HepG2 (cell line): ENCODE measurements at regions not wholly inside any gene's neighbourhood (a gene's known extent, or its start where the extent isn't known, plus 50 kb on each side); places are given as distances from the start of the nearest gene placed in this dataset.

ENCODE experiments used
- ATAC-seq: fragments of 200-7000 bp; cut with Tn5 transposase; 3 replicates; pipeline ENCODE4 v1.9.1; 2020; ENCODE audit warnings: mild to moderate bottlenecking, moderate library complexity
- BruUV-seq: library from RNA; stranded (reverse); fragments of 400-500 nt; replicated peaks from 2 replicates; lab custom pipeline; 2021; lab: Mats Ljungman, UMichigan
- CTCF ChIA-PET: fragments of 300-600 bp; formaldehyde crosslinking; extraction: SDS; loops from one replicate; lab custom pipeline; 2021; ENCODE audit warnings: low total read pairs, inconsistent platforms, low intra/inter-chr PET ratio; lab: Yijun Ruan, JAX
- POLR2A ChIA-PET: fragments of 350-600 bp; sonication (Branson Sonifier 250); formaldehyde crosslinking; loops from one replicate; lab custom pipeline; 2020; ENCODE audit warnings: antibody characterized with exemption, inconsistent platforms; lab: Yijun Ruan, JAX
- DNase-seq: peaks from one replicate; pipeline ENCODE4 v3.0.0-alpha.2; 2015; ENCODE audit warnings: low spot score
- FAIRE-seq: peaks from 3 replicates; lab custom pipeline; 2011; peaks lifted over from hg19 to GRCh38; lab: Jason Lieb, UNC
- H2AFZ ChIP-seq: one replicate; pipeline ENCODE4 v1.6.1; 2011; ENCODE audit warnings: low read length, inconsistent platforms
- H3K27ac ChIP-seq: fragments of 300-600 bp; 3 replicates; pipeline ENCODE4 v1.8.0; 2011; ENCODE audit warnings: mixed run types, mild to moderate bottlenecking, mixed read lengths, low read length, inconsistent platforms; ENCODE audit not compliant: insufficient read depth; ENCODE audit errors: extremely low read length
- H3K27me3 ChIP-seq, 2 experiments: fragments of 200-600 bp in 1 of 2; 2 replicates in 1 of 2; 3 replicates in 1 of 2; pipeline versions ENCODE4 v1.6.0 to v1.8.0; 2011; ENCODE audit warnings: low read length in 2 of 2, mild to moderate bottlenecking in 2 of 2, moderate library complexity in 2 of 2, inconsistent platforms in 1 of 2; ENCODE audit not compliant: insufficient read depth in 2 of 2, control insufficient read depth in 1 of 2
- H3K36me3 ChIP-seq, 2 experiments: fragments of 200-600 bp in 1 of 2; replicated peaks in 1 of 2; 2 replicates in 1 of 2; 3 replicates in 1 of 2; pipeline versions ENCODE4 v1.5.1 to v1.8.0; 2011; ENCODE audit warnings: low read length in 2 of 2, inconsistent platforms in 1 of 2; ENCODE audit not compliant: insufficient read depth in 2 of 2, control insufficient read depth in 1 of 2
- H3K4me1 ChIP-seq: 2 replicates; pipeline ENCODE4 v1.5.1; 2012; ENCODE audit warnings: low read length, inconsistent platforms; ENCODE audit not compliant: insufficient read depth
- H3K4me2 ChIP-seq: 2 replicates; pipeline ENCODE4 v1.6.0; 2011; ENCODE audit warnings: low read depth, low read length, inconsistent platforms
- H3K4me3 ChIP-seq, 3 experiments: fragments of 200-600 bp in 1 of 3; sonication (generic), shearing (Covaris generic) in 1 of 3; replicated peaks in 1 of 3; 2 replicates each; pipeline ENCODE4 v1.5.1; 2011 to 2016; ENCODE audit warnings: low read length in 3 of 3, inconsistent platforms in 2 of 3, low read depth in 2 of 3, mild to moderate bottlenecking in 2 of 3, control low read depth in 1 of 3, mixed read lengths in 1 of 3; ENCODE audit not compliant: insufficient read depth in 1 of 3
- H3K79me2 ChIP-seq: one replicate; pipeline ENCODE4 v1.6.1; 2011; ENCODE audit warnings: low read length, inconsistent platforms; ENCODE audit not compliant: insufficient read depth
- H3K9ac ChIP-seq: 2 replicates; pipeline ENCODE4 v1.6.0; 2011; ENCODE audit warnings: mild to moderate bottlenecking, low read depth, low read length, inconsistent platforms; ENCODE audit not compliant: insufficient read depth
- H3K9me3 ChIP-seq: 2 replicates; pipeline ENCODE4 v1.5.1; 2012; ENCODE audit warnings: mild to moderate bottlenecking, low read length
- H4K20me1 ChIP-seq: 2 replicates; pipeline ENCODE4 v1.6.0; 2011; ENCODE audit warnings: inconsistent platforms, mild to moderate bottlenecking, low read length, moderate library complexity; ENCODE audit not compliant: insufficient read depth
- HOXD1 ChIP-seq: sonication (generic); formaldehyde crosslinking; IDR thresholded peaks from 2 replicates; pipeline ENCODE4 v1.5.0; 2020; ENCODE audit warnings: missing genetic modification reagents
- JARID2 ChIP-seq: sonication (generic); formaldehyde crosslinking; IDR thresholded peaks from 2 replicates; pipeline ENCODE4 v1.8.1; 2023; ENCODE audit warnings: missing genetic modification reagents, inconsistent platforms; ENCODE audit not compliant: insufficient replicate concordance
- NCOR1 ChIP-seq: fragments of 200-600 bp; sonication (generic); IDR thresholded peaks from 2 replicates; pipeline ENCODE4 v1.7.0; 2017; ENCODE audit warnings: antibody characterized with exemption, low read length, borderline replicate concordance
- NR1H2 ChIP-seq: sonication (generic); formaldehyde crosslinking; IDR thresholded peaks from 2 replicates; pipeline ENCODE4 v1.8.1; 2022; ENCODE audit warnings: low read depth, missing genetic modification reagents, borderline replicate concordance
- NR2F2 ChIP-seq: IDR thresholded peaks from 2 replicates; pipeline ENCODE4 v1.6.1; 2012; ENCODE audit warnings: low read depth, inconsistent platforms, borderline replicate concordance
- POLR2AphosphoS5 ChIP-seq: IDR thresholded peaks from 2 replicates; pipeline ENCODE4 v1.6.1; 2012; ENCODE audit warnings: low read depth, low read length
- ZBTB2 ChIP-seq: sonication (generic); formaldehyde crosslinking; IDR thresholded peaks from 2 replicates; pipeline ENCODE4 v1.8.0; 2022; ENCODE audit warnings: low read depth, missing genetic modification reagents
- ZNF407 ChIP-seq: sonication (generic); formaldehyde crosslinking; IDR thresholded peaks from one replicate; pipeline ENCODE4 v1.5.1; 2020; ENCODE audit warnings: mild to moderate bottlenecking, missing genetic modification reagents; ENCODE audit errors: not compliant biosample characterization
- ZNF672 ChIP-seq: sonication (generic); formaldehyde crosslinking; IDR thresholded peaks from 2 replicates; pipeline ENCODE4 v1.8.1; 2022; ENCODE audit warnings: missing genetic modification reagents
- ZNF839 ChIP-seq: sonication (generic); formaldehyde crosslinking; IDR thresholded peaks from 2 replicates; pipeline ENCODE4 v1.4.0; 2020; ENCODE audit warnings: missing genetic modification reagents, mild to moderate bottlenecking, borderline replicate concordance
- ZSCAN20 ChIP-seq: sonication (generic); formaldehyde crosslinking; IDR thresholded peaks from 2 replicates; pipeline ENCODE4 v1.4.0; 2020; ENCODE audit warnings: missing genetic modification reagents, mild to moderate bottlenecking, borderline replicate concordance
- WGBS: methylation state at CpG from one replicate; pipeline ENCODE4 v1.1.6; 2017; ENCODE audit warnings: low lambda C conversion rate; 5-methylcytosine and 5-hydroxymethylcytosine counted together
- in situ Hi-C: cut with HindIII; loops from 2 replicates; pipeline ENCODE4 v1.10.0; 2017; ENCODE audit warnings: low pct_unique_long_range_greater_than_20kb; ENCODE audit not compliant: extremely low pct_ligation_motif_present
- intact Hi-C: fragments of 100-400 bp; cut with micrococcal nuclease; formaldehyde crosslinking; loops from one replicate; pipeline ENCODE4 v1.10.0; 2022; ENCODE audit not compliant: unreplicated experiment
- TF ChIP-seq, protein P1 (sequence below): sonication (generic); formaldehyde crosslinking; conservative IDR thresholded peaks from 2 replicates; pipeline ENCODE4 v1.8.1; 2023; ENCODE audit warnings: missing genetic modification reagents

DNA sequence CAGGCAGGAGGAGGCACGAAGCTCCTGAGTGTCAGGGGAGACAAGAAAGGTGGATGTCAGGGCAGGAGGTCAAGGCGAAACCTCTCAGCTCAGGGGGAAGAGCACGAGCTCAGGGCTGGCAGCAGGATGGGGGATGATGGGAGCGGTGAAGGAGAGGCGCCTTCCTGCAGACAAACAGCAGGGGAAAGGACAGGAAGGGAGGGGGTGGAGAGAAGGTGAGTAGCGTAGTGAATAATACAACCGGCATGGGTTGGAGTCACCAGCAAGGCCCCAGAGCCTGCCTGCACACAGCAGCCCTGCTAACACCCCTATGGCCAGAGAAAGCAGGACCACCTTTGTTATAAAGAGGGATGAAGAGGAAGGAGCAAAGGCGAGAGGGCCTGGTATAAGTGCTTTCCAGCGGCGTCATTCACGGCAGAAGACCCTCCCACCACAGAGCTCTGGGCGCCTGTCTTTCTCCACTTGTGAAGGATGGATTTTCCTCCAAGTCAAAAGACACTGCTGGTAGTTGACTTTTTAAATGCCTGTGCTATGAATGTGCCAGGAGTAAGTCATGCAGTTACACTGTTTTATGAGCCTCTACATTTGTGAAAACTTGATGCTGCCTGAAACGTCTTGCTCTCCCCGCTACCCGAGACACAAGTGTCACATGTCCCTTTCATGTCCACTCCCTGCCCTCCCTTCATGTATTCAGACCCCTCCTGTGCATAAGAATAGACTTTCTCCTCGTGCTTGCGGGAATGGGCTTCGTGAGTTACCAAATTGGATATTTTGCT is 84.8 kb upstream of the IRX1 start:
- DNase-seq (no peak), ATAC-seq (no peak), FAIRE-seq (no peak)
- H3K9me3 ChIP-seq = no peaks in the 10 kb centered on the region
- intact Hi-C loops (no loop called here), in situ Hi-C loops (no loop called here)
- peaks cover 9% of the 10 kb centered on the region for H3K4me1 ChIP-seq
- H3K4me2 ChIP-seq = no peak overlapping the region
- TF ChIP-seq ZSCAN20 (CRISPR knock-in tag) = no peak
- TF ChIP-seq NCOR1 = no peak
- TF ChIP-seq, protein P1, sequence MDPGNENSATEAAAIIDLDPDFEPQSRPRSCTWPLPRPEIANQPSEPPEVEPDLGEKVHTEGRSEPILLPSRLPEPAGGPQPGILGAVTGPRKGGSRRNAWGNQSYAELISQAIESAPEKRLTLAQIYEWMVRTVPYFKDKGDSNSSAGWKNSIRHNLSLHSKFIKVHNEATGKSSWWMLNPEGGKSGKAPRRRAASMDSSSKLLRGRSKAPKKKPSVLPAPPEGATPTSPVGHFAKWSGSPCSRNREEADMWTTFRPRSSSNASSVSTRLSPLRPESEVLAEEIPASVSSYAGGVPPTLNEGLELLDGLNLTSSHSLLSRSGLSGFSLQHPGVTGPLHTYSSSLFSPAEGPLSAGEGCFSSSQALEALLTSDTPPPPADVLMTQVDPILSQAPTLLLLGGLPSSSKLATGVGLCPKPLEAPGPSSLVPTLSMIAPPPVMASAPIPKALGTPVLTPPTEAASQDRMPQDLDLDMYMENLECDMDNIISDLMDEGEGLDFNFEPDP (CRISPR knock-in tag) = no peak
- no peak for TF ChIP-seq HOXD1 (CRISPR knock-in tag)
- TF ChIP-seq NR2F2 = no peak
- no peak for TF ChIP-seq POLR2AphosphoS5
- no peak for TF ChIP-seq ZNF407 (CRISPR knock-in tag)
- no peak for TF ChIP-seq NR1H2
- no peak for TF ChIP-seq JARID2
- TF ChIP-seq ZNF672 (CRISPR knock-in tag) = no peak
- no peak for TF ChIP-seq ZBTB2 (CRISPR knock-in tag)
- TF ChIP-seq ZNF839 = no peak
- WGBS = 46% methylated on average over 15 of the region's 18 CpGs
- no peak overlapping the region for H2AFZ ChIP-seq
- H3K36me3 ChIP-seq = no peaks in the 10 kb centered on the region
- no peak overlapping the region for H3K9ac ChIP-seq
- H4K20me1 ChIP-seq = no peaks in the 10 kb centered on the region
- BruUV-seq = no TSS peak
- no peaks in the 10 kb centered on the region; a peak in 1 of 5 replicates for H3K27me3 ChIP-seq
- ChIA-PET CTCF (no interaction called here), POLR2A (no interaction called here)
- H3K4me3 ChIP-seq = no peak overlapping the region
- no peak overlapping the region for H3K27ac ChIP-seq
- no peaks in the 10 kb centered on the region for H3K79me2 ChIP-seq
